AG10803 (cell line): ENCODE measurements at regions not wholly inside any gene's neighbourhood (a gene's known extent, or its start where the extent isn't known, plus 50 kb on each side); places are given as distances from the start of the nearest gene placed in this dataset.

Experiments
- DNase-seq: peaks from one replicate; pipeline ENCODE4 v3.0.0; 2010; ENCODE audit warnings: low read depth
- H3K4me3 ChIP-seq: 2 replicates; pipeline ENCODE4 v1.5.1; 2011; ENCODE audit warnings: mild to moderate bottlenecking, low read length, control low read depth
- TF ChIP-seq, protein P1 (sequence below): conservative IDR thresholded peaks from 2 replicates; pipeline ENCODE4 v1.5.1; 2011; ENCODE audit warnings: mild to moderate bottlenecking, low read length, control low read depth, inconsistent platforms

DNA sequence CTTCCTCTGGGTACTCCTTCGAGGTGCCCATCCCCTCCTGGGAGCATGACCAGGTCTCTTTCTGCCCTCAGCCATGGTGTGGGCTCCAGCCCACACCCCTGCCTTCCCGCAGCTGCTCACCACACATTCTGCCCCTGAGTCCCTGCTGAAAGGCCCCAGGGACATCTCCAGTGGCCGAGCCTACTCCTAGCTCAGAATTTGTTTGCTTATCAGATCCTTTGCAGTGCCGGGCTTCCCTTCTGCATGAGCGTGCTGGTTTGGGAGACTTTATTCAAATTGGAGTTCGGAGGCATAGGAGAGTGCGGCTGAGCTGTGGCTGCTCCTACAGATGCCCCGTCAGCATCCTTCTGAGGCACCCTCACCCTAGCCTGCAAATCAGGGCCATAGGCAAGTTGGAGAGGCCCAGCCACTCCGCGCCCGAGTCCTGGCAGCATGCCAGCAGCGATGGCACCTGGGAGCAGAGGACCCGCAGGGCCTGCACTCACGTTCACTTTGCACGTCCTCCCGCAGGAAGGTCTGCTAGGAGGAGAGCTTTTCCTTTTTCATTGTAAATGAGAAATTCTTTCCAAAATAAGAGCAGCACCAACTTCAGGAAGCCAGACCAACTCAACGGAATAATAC lies 327.3 kb downstream of the QKI start:
- no peak overlapping the region for H3K4me3 ChIP-seq
- TF ChIP-seq, protein P1, sequence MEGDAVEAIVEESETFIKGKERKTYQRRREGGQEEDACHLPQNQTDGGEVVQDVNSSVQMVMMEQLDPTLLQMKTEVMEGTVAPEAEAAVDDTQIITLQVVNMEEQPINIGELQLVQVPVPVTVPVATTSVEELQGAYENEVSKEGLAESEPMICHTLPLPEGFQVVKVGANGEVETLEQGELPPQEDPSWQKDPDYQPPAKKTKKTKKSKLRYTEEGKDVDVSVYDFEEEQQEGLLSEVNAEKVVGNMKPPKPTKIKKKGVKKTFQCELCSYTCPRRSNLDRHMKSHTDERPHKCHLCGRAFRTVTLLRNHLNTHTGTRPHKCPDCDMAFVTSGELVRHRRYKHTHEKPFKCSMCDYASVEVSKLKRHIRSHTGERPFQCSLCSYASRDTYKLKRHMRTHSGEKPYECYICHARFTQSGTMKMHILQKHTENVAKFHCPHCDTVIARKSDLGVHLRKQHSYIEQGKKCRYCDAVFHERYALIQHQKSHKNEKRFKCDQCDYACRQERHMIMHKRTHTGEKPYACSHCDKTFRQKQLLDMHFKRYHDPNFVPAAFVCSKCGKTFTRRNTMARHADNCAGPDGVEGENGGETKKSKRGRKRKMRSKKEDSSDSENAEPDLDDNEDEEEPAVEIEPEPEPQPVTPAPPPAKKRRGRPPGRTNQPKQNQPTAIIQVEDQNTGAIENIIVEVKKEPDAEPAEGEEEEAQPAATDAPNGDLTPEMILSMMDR = no peak
- DNase-seq = no peak

DNA sequence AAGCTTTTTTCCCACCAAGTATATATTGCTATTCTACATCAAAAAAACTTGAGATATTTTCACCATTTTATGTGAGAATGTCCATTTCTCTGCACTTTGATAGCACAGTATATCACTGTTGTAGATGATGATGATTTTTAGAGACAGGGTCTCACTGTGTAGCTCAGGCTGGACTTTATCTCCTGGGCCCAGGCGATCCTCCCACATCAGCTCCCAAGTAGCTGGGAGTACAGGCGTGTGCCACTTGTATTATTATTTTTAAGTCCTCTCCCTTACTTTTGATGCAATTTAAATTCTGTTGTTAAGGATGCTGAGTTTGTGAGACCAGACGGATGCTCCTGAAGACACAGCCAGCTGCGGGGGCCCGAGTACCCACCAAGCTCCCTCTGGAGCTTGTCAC lies 326.8 kb downstream of the QKI start:
- TF ChIP-seq, protein P1 = no peak
- no peak for DNase-seq
- no peak overlapping the region for H3K4me3 ChIP-seq

DNA sequence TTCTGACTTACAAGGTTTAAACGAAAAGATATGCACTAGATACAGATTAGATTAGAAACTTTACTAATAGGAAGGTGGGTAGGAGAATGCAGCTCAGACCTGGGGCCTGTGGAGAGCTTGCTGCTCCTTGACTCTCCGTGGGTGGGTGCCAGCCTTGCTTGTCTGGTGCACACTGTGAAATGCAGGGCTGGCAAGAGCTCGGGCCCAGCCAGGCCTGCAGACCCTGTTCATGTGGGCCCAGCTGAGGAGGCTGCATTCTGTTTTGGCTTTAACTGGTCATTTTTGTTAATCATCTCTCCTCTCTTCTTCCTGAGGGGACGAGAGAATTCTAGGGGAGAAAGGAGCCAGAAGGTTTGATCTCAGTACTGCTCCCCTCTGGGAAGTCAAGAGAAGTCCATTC lies 325.4 kb downstream of the QKI start:
- H3K4me3 ChIP-seq = no peak overlapping the region

DNA sequence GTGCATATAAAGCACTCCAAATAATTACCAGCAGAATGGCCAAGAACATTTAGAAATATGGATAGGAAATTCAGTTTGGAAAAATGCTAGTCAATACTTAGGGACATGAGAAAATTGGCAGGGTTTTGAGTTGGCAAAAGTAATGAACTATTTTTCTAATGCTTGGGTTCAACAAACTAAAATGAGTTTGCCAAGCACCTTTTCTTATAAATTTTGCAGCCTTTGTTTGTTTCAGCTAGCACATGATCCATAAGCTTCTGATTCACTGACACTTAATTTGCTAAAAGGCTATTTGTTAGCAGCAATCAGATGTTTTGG lies 324.8 kb downstream of the QKI start:
- DNase-seq = no peak
- H3K4me3 ChIP-seq = no peak overlapping the region
- TF ChIP-seq, protein P1 = no peak

More for the DNA sequence above, 325.4 kb downstream of the QKI start:
- TF ChIP-seq, protein P1 = no peak
- DNase-seq = no peak

DNA sequence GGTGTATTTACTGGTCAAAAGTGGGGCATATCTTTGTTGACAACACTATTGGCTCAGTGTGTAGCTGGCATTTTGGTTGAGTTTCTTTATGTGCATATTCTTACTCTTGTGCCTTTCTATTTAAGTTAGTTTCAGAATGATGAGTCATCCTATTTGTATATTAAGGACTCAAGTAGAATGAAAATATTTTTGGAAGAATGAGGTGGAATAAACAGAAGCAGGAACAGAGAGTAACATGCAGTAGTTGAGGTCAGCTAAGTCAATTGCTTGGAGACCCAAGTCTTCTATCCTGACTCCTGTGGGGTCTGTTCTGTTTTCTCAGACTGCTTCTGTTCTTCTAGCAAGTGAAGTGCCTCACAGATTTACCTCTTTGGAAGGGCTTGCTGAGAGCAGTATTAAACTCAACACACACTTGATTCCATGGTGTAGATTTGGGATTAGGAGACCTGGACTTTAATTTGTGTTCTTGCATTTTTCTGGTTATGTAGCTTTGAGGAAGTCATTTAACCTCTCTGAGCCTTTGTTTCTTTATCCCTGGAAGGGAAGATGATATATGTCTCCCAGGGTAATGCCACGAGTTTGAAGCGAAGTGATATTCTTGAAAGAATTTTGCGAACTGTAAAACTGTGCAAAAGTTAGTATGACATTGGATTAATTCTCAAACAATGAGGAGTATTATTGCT lies 324.3 kb downstream of the QKI start:
- H3K4me3 ChIP-seq = no peak overlapping the region
- no peak for DNase-seq
- TF ChIP-seq, protein P1 = no peak

DNA sequence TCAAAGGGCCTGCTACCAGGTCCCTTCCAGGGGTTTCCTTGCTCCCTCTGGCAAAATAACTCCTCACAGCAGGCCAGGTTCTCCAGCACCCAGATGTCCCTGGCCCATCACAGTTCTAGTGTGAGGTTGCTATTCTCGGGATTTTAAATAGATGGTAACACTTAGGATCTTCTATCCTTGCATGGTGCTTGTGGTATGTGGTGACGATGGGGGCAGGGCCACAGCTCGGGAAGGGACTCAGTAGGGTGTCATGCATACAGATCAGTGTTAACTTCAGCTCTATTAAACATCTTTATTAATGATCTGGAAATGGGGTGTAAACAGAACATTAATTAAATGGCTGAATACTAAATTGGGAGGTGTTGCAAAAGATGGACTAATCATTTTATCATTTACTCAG lies 323.8 kb downstream of the QKI start:
- TF ChIP-seq, protein P1 = no peak
- DNase-seq = no peak
- no peak overlapping the region for H3K4me3 ChIP-seq

DNA sequence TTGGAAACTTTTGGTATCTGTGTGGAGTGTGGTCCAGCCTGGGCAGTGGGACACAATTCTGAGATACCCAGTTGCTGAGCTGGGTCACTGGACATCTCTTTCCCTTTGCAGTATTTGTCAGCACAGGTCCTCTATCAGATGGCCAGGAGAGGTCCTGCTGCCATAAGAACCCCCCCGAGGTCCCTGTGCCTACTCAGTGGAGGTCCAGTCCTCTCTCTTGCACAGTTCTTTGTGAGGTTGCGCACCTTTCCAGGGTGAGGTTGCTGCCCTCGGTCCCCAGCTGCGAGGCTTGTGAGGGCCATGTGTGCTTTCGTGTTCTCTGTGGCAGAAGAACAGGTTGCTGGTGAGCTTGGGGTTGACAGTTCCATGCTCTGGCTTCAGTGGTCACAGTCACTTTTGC lies 320.6 kb downstream of the QKI start:
- DNase-seq = no peak
- TF ChIP-seq, protein P1 = no peak
- H3K4me3 ChIP-seq = no peak overlapping the region
